NT2/D1 (cell line): ENCODE measurements at regions not wholly inside any gene's neighbourhood (a gene's known extent, or its start where the extent isn't known, plus 50 kb on each side); places are given as distances from the start of the nearest gene placed in this dataset.

Experiments used
- DNase-seq: peaks from one replicate; pipeline ENCODE4 v3.0.0-alpha.2; 2011; ENCODE audit warnings: low read depth, low spot score
- H3K27me3 ChIP-seq: 2 replicates; pipeline ENCODE4 v1.6.0; 2011; ENCODE audit warnings: mild to moderate bottlenecking; ENCODE audit not compliant: insufficient read length, insufficient read depth
- H3K36me3 ChIP-seq: 2 replicates; pipeline ENCODE4 v1.6.1; 2011; ENCODE audit warnings: mild to moderate bottlenecking, low read length, mixed read lengths; ENCODE audit not compliant: insufficient read depth, insufficient read length
- H3K4me1 ChIP-seq: 2 replicates; pipeline ENCODE4 v1.5.1; 2011; ENCODE audit not compliant: insufficient read depth, insufficient read length
- H3K4me3 ChIP-seq: 2 replicates; pipeline ENCODE4 v1.5.1; 2011; ENCODE audit warnings: low read depth; ENCODE audit not compliant: insufficient read length
- H3K9ac ChIP-seq: 2 replicates; pipeline ENCODE4 v1.6.0; 2011; ENCODE audit warnings: low read depth; ENCODE audit not compliant: insufficient read length
- H3K9me3 ChIP-seq: 2 replicates; pipeline ENCODE4 v1.5.1; 2011; ENCODE audit warnings: mild to moderate bottlenecking, low read length; ENCODE audit not compliant: insufficient read depth
- SUZ12 ChIP-seq: IDR thresholded peaks from 2 replicates; pipeline ENCODE4 v1.6.1; 2011; ENCODE audit not compliant: insufficient read length, insufficient read depth; ENCODE audit errors: extremely low read depth
- YY1 ChIP-seq: IDR thresholded peaks from 2 replicates; pipeline ENCODE4 v1.6.1; 2011; ENCODE audit not compliant: insufficient read length, insufficient read depth
- ZNF274 ChIP-seq: IDR thresholded peaks from 2 replicates; pipeline ENCODE4 v1.6.1; 2011; ENCODE audit warnings: mild to moderate bottlenecking, low read depth, low read length

GRCh38 chr3:146813496-146813895 lies 208.3 kb upstream of the PLSCR5 start:
- H3K9me3 ChIP-seq: no peaks in the 10 kb centered on the region
- no peaks in the 10 kb centered on the region for H3K36me3 ChIP-seq
- no peaks in the 10 kb centered on the region for H3K4me1 ChIP-seq
- DNase-seq: no peak
- no peak overlapping the region for H3K4me3 ChIP-seq
- H3K9ac ChIP-seq: no peak overlapping the region
- TF ChIP-seq YY1: no peak
- no peaks in the 10 kb centered on the region for H3K27me3 ChIP-seq

GRCh38 chr3:146803745-146804144 lies 198.6 kb upstream of the PLSCR5 start:
- no peak for DNase-seq
- H3K9ac ChIP-seq: no peak overlapping the region
- H3K4me3 ChIP-seq: no peak overlapping the region
- no peaks in the 10 kb centered on the region for H3K27me3 ChIP-seq
- H3K9me3 ChIP-seq: no peaks in the 10 kb centered on the region
- H3K4me1 ChIP-seq: no peaks in the 10 kb centered on the region
- no peaks in the 10 kb centered on the region for H3K36me3 ChIP-seq
- no peak for TF ChIP-seq YY1
- no peak for TF ChIP-seq ZNF274
- TF ChIP-seq SUZ12: no peak

- no peak for DNase-seq
- H3K36me3 ChIP-seq: no peaks in the 10 kb centered on the region
Measured at GRCh38 chr3:146801492-146801891, 196.3 kb upstream of the PLSCR5 start.

DNA sequence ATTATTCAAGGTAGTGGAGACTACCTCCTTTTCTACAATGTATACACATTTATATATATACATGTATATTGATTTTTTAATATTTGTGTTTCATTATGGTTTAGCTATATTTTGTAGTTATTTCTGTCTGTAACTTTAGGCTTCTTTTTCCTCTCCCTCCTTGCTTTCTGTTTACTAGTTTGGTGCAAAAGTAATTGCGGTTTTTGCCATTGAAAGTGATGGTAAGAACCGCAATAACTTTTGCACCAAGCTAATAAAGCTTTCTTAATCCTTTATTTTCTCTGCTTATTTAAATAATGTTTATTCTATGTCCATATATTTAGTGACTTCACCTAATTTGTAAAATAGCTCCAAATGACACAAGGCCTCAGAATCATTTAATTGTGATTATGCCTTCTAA lies 195.3 kb upstream of the PLSCR5 start:
- TF ChIP-seq YY1 (no peak), ZNF274 (no peak), SUZ12 (no peak)
- Histone ChIP-seq H3K27me3 (no peaks in the 10 kb centered on the region), H3K36me3 (no peaks in the 10 kb centered on the region), H3K9me3 (no peaks in the 10 kb centered on the region), H3K4me3 (no peak overlapping the region), H3K9ac (no peak overlapping the region), H3K4me1 (no peaks in the 10 kb centered on the region)
- no peak for DNase-seq

More at GRCh38 chr3:146801492-146801891, 196.3 kb upstream of the PLSCR5 start:
- H3K27me3 ChIP-seq: no peaks in the 10 kb centered on the region
- no peaks in the 10 kb centered on the region for H3K4me1 ChIP-seq
- TF ChIP-seq SUZ12: no peak
- no peak for TF ChIP-seq YY1
- no peak for TF ChIP-seq ZNF274
- H3K9me3 ChIP-seq: no peaks in the 10 kb centered on the region
- no peak overlapping the region for H3K4me3 ChIP-seq
- no peak overlapping the region for H3K9ac ChIP-seq

- DNase-seq: no peak
Measured at GRCh38 chr3:146796078-146796477, 190.9 kb upstream of the PLSCR5 start.

DNA sequence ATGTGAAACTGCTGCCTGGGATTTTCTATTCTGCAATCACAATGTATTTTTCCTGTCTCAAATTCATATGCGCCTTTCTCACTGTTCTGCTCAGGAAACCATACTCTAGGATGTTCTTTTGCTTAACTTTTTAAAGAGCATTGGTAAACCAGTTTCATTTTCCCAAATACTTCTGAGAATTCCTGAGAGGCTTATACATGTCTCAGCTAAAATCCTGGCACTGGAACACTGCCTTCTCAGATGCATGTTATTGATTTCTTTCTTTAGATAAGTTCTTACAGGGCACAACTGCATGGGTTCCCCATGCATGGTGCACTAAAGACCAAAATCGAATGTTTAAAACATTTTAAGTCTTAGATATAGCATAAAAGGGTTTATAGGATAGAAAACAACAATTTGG lies 178.3 kb upstream of the PLSCR5 start:
- H3K4me3 ChIP-seq: no peak overlapping the region
- DNase-seq: no peak
- H3K27me3 ChIP-seq: no peaks in the 10 kb centered on the region
- no peak overlapping the region for H3K9ac ChIP-seq
- H3K4me1 ChIP-seq: no peaks in the 10 kb centered on the region
- no peaks in the 10 kb centered on the region for H3K36me3 ChIP-seq
- H3K9me3 ChIP-seq: no peaks in the 10 kb centered on the region
- no peak for TF ChIP-seq ZNF274
- no peak for TF ChIP-seq YY1
- no peak for TF ChIP-seq SUZ12

More at GRCh38 chr3:146796078-146796477, 190.9 kb upstream of the PLSCR5 start:
- H3K9ac ChIP-seq: no peak overlapping the region
- no peaks in the 10 kb centered on the region for H3K9me3 ChIP-seq
- H3K4me1 ChIP-seq: no peaks in the 10 kb centered on the region
- TF ChIP-seq ZNF274 (no peak), SUZ12 (no peak)
- no peak overlapping the region for H3K4me3 ChIP-seq
- H3K27me3 ChIP-seq: no peaks in the 10 kb centered on the region
- H3K36me3 ChIP-seq: no peaks in the 10 kb centered on the region

DNA sequence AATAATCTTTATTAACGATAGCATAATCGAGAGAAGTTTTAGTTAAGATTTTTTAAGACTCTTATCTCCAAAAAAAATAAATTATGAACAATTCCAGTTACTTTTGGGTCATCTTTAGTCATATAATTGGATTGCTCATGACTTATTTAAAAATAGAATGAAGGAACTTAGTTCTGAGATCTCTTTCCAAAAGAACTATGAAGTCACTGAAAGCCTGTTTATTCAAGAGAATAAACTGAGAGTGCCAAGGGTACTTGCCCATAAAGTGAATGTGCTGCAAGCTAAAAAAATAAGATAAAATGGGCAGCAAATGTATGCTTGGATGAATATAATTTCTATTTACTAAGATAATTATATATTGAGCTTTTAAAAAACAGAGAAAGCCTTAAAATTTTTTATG lies 176.5 kb upstream of the PLSCR5 start:
- Histone ChIP-seq H3K9me3 (no peaks in the 10 kb centered on the region), H3K4me3 (no peak overlapping the region), H3K4me1 (no peaks in the 10 kb centered on the region), H3K27me3 (no peaks in the 10 kb centered on the region), H3K9ac (no peak overlapping the region), H3K36me3 (no peaks in the 10 kb centered on the region)
- no peak for DNase-seq
- TF ChIP-seq ZNF274 (no peak), YY1 (no peak), SUZ12 (no peak)

DNA sequence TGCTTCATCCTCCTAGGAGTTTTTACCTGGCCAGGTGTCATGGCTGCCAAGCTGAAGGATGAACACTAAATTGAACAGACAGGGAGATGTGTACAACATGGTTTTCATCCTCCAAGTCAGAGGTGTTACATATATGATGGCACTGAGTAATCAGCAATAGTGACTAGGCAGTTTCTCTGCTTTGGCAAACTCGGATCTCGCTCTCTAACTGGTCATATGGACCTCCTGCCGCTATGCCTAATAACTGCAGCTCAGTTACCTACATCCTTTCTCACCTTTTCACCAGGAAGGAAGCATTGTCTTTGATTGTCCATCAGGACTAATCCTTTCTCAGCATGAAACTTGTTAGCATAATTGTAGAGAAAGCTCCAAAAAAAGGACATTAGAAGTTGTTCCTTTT lies 175.9 kb upstream of the PLSCR5 start:
- DNase-seq: no peak
- no peaks in the 10 kb centered on the region for H3K9me3 ChIP-seq
- no peaks in the 10 kb centered on the region for H3K27me3 ChIP-seq
- TF ChIP-seq ZNF274 (no peak), YY1 (no peak), SUZ12 (no peak)
- H3K36me3 ChIP-seq: no peaks in the 10 kb centered on the region
- H3K9ac ChIP-seq: no peak overlapping the region
- no peaks in the 10 kb centered on the region for H3K4me1 ChIP-seq
- no peak overlapping the region for H3K4me3 ChIP-seq
